DMS53 treated with DMSO at 0.1 percent for 48 hours (cell line): ENCODE measurements at regions not wholly inside any gene's neighbourhood (a gene's known extent, or its start where the extent isn't known, plus 50 kb on each side); places are given as distances from the start of the nearest gene placed in this dataset.
A peak's percentile ranks its signal among the peaks of the same experiment; 100 is the strongest.

Experiments used
- DNase-seq: peaks from one replicate; lab custom pipeline; 2025; ENCODE audit not compliant: unreplicated experiment; lab: John Stamatoyannopoulos, UW

DNA sequence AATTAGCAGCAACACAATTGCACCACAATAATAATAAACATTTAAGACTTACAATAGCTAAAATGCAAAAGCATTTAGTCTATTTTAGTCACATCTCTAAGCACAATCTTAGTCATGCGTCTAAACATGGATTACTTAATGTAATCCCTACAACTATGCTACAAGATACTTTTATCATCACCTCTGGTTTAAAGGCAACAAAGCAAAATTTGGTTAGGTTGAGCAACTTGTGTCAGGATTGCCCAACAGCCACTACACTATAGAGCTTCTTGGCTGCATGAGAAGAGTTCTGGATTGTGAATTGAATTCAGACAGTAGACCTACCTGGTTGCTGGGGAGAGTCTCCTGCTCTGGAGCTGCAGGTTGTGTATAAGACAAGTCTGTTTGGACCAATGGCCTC lies 146.5 kb upstream of the PUDP start:
- DNase-seq, result no peak

DNA sequence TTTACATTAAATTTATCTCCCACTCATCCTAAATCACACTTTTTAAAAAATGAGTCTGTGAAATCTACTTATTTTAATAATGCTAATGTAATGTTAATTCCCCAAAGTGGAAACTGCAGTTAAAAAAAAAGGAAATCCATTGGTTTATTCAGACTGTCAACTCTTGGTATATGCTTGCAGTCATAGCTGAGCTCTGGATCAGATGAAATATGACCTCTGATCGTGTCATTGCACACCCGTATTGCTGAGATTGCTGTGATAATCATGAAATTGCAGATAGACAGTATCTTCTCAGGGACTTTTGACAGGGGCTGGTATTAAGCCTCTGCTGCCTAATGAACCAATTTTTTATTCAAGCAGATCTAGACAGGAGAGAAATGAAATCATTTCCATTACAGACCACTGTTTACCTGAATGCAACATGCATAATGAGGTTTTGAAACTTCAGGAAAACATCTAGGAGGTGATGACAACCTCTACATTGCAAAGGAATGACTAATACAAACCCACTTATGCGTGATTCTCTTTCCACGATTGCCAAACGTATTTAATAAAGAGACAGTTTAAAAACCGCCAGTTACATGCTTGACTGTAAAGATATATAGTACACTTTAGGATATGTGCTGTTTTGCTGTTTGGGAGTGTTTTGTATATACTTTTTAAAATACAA lies 138.3 kb upstream of the PUDP start:
- DNase-seq, result no peak

DNA sequence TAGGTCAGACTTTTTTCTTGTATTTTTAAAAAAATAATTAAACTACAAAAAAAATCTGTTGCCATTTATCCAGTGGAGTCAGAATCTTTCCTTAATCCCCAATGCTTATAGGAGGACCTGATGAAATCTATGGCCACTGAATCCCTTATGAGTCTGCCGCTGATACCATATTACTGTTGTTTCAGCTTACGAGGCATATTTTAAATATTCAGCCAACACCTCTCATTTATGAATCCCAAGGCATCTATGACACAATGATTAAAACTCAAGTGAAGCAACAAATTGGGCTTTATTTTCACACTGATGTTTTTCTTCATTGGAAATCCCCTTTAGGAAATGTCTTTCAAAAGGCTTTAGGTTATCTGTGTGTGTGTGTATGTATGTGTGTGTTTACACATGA lies 137.8 kb upstream of the PUDP start:
- DNase-seq, result no peak

DNA sequence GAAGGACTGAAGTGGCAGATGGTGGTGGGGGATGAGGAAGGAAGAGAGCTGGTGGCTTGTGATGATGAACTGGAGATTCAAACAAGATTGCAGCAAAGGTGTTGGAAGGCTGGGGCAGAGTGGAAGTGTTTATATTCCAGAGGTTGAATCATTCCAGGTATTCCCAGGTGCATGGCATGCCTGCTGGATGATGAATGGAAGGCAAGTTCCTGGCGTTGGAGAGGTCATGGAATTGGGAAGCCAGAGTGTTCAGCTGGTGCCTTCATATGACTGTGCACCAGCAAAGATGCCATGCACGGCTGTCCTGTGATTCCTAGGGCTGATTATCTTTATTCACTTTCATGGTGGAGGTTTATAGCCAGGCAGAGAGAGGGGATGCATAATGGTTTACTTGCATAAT lies 135.8 kb upstream of the PUDP start:
- DNase-seq, result no peak

DNA sequence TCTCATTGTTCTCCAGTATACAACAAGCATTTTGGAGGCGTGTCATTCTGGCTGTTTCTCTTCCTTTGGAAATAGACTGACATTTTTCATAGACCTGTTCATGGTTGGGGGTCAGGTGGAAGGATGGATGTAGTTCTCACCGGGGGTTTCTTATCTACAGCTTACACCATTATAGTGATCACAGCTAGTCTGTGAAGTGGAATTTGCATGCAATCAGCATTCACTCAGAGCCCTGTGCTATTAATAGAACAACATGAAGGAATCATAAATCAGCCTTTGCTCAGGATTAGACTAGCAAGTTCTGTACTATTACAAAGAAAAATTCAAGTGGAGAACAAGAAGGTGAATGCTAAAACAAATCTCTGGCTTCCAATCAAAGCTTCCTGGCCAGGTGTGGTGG lies 132.6 kb upstream of the PUDP start:
- no peak for DNase-seq

DNA sequence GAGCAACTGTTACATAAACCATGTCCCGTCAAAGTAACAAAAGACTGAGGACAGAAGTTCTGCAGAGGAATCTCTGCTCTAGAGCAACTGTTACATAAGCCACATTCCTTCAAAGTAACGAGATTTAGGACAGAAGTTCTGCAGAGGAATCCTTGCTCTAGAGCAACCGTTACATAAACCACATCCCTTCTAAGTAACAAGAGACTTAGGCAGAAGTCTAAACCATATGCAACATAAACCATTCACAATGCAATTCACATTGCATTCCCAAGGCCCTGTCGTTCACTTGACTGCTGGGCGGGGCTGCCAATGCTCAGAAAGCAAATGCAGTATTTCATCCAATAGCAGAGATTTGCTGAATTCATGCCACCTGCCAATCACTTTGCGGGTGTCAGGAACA lies 124.4 kb upstream of the PUDP start:
- no peak for DNase-seq

DNA sequence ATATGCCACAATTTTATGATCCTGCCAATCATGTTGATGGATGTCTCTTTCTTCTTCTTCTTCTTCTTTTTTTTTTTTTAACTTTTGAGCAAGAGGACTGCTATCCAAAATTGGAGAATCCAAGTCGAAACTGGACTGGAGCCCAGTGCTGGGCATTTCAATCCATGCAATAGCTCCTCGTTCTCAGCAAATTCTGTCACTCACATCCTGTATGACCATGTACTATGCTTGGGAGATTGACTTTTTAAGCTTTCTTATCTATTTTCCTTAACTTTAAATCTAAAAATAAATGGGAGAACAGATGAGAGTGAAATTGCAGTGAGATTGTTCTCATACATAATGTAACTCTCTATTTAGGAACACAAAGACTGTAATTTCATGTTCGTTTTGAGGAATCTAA lies 123.0 kb upstream of the PUDP start:
- no peak for DNase-seq

DNA sequence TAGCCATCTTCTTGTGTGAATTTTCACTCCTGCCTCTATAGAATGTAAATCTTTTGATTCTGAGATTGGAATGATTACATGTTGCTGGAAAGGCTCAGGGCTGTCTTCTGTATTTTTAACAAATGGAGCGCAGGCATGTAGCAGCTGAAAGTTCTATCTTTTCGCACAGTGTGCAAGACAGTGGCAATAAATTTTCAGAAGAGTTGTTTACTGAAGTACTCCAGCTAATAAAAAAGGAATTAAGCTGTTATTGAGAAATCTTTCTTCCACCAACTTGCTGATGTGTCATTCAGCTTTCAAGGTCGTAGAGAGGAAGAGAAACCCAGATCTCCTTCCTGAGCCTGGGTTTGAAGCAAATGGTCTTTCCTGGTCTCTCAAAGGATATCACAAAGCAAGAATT lies 122.0 kb upstream of the PUDP start:
- no peak for DNase-seq

DNA sequence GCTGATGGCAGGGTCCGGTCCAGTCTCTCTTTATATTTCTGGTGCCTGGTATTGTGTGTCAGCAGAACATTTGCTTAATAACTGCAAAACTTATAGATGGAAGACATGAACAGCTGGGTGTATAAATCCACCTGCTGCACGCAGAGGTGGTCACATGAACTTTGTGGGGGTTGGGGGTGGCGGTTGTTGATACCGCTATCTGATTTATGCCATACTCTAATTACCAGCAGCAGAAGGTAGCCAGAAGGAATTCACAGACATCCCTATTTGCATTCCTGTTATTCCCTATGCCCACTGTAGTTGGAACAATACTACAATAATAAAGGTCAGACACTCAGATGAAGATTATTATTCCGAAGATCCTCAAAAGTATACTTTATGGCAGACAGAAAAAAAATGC lies 121.6 kb upstream of the PUDP start:
- DNase-seq, result no peak

DNA sequence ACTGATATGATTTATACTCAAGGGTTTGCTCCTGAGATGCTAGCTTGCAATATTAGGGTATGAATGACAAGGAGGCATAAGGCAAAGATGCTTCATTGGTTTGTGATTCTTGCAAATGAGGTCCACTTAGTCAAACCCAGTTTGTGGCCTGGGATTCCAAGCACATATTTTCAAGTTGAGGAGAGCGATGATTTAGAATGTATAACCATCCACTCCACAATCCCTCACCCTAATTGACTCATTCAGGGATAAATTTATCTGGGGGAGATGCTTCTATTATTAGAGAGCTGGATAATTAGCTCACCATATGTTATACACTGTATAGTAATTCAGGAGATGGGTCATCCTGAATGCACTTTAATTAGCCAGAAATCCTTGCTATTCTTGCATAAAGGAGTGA lies 118.3 kb upstream of the PUDP start:
- DNase-seq, result no peak

DNA sequence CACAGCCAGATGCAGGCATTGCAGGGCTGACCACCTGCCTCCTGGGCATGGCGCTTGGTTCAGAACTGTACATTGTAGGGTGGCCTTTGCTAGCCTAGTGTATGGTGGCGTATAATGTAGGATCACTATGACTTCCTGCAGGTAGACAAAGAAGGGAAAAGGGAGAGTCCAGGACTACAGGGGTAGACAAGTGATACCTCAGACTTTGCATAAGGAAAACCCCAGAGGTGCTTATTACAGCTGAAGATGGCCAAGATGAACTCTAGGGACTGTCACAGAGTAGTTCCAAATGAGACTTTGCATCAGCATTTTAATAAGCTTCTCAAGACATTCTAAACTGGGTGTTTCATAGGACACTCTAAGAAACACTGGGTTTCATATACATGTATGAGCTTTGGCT lies 116.4 kb upstream of the PUDP start:
- DNase-seq, result no peak

DNA sequence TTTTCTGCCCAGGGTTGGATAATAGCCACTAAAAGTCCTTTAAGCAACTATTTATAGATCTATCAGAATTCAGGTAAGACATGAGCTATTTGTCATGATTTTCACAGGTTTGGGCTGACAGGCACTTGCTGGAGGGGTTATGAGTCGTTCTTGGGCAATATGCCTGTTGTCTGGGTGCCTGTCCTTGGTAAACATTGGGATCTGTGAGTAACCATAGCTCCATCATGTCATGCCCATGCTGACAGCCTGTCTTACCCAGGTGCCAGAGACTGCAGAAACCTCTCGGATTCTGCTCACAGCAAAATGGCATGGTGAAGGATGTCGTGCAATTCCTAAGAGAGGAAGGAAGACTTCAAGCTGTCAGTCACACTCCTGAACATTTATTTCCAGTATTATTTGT lies 116.0 kb upstream of the PUDP start:
- DNase-seq, result no peak

DNA sequence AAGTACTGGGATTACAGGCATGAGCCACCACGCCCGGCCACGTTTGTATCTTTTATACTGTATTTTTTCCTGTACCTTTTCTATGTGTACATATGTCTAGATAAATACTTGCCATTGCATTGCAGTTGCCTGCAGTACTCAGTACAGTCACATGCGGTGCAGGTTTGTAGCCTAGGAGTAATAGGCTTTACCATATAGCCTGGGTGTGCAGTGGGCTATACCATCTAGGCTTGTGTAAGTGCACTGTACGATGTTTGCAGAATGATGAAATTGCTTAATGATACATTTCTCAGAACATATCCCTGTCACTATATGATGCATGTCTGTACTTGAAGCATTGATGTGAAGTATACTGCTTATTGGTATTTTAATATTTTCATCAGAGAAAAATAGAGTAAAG lies 115.4 kb upstream of the PUDP start:
- DNase-seq, result no peak

DNA sequence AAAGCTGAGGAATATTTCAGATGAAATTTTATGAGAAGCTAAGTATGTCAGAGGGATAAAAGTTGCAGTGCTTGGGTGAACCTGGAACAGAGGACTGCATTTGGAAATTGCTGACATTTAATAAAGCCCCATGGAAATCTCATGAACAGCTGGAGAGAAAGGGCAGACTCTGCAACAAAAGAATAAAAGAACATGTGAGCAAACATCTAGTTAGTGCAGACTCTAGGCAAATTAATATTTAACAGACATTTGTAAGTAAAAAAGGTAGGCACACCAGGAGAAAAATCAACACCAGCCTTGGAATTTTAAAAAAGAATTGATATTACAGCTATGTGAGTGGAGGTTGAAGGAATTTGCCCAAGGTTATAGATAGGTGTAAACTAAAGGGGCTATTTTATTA lies 114.6 kb upstream of the PUDP start:
- no peak for DNase-seq

DNA sequence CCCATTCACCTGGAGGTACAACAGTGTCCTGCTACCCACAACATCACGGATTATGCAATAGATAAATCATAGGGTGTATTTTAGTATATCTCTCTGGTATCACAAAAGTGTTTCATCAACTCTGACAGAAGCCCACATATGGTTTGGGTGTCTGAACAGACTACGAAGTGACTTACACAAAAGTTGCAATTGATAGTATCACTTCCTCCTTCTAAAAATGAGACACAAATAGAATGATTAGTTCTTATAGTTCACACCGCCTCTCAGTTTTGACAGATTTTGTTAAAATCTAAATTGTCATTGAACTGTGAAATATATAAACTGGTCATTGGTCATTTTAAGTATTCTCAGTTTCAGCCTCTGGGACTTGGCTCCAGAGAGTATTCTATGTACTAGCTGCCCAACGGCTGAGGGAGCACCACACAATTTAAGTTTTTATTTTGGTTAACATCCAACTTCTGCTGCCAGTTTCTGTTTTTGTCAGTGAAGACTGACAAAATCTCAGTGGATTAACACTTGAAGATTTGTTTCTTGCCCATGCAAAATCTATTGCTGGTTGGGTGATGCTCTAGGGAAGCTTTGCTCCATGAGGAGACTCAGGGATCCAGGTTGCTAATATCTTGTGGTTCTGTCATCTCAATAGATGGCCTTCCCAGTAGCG lies 113.8 kb upstream of the PUDP start:
- no peak for DNase-seq

DNA sequence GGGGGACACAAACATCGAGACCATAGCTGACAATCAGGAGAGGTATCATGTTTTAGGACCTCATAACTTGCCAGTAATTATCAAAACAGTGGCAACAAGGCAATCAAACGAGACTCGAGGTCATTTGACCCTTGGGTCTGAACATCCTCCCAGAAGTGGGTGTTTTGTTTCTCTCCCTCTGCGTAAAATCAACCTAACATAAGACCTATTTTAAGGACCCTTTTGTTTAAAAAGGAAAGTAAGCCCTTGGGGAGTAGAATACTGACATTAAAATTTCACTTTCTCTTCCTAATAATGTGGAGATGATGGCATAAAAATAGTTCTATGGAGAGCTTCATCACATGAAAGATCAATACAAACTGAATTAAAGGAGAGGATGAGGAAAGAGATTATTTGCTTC lies 106.2 kb upstream of the PUDP start:
- no peak for DNase-seq

DNA sequence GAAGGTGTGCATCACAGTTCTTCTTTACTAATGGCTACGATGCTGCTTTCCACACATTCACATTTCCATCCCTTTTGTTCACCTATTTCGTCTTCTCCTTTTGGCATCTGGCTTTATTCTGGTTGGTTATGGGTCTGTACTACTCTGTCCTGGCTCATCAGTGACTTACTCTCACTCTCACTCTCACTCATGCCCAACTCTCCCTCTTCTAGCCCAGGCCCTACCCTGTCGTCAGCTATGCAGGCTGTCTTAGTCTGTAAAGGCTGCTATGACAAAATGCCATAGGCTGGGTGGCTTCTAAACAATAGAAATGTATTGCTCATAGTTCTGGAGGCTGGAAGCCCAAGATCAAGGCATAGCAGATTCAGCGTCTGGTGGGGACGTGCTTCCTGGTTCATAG lies 105.6 kb upstream of the PUDP start:
- DNase-seq, result no peak

DNA sequence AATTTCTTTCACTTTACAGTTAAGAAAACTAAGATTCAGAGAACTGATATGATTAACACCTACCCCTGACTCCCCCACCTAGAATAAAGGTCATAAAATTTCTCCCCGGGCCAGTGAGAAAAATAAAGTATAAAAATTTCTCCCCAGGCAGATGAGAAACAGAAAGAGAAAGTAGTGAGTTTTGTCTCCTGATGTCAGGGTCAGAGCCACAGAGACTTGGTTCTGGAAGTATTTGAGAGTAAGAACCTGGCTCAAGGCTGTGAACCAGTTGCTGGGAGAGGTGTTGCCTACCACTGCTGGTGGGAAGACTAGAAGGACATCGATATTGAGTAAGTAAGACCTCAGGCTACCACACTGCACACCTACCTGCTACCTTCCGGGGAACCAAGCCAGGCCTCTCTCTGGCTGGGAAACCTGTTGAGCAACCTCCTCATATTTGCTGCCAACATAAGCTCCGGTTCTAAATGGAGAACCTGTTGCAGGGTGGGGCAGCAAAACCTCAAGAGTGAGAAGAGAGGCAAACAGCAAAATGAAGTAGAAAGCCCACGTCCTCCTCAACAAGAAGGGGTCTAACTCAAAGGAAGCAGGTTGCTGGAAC lies 104.2 kb upstream of the PUDP start:
- peak; percentile 4 for DNase-seq

DNA sequence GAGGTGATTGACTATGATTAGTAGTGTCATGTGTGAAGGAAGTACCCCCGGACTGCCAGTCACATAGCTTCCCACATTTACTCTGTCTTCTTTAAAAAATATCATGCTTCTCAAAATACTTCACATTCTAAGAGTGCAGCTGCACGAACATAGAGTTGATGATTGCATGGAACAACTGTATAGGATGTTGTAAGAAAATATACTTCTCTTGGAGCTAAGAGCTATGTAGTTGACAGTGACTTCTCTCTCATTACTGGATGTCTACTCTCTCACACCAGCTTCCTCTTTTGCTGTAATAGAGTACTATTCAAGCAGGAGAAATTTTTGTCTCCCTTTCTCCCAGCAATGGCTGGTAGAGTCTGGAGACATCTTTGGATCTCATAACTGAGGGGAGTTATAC lies 99.4 kb upstream of the PUDP start:
- no peak for DNase-seq

DNA sequence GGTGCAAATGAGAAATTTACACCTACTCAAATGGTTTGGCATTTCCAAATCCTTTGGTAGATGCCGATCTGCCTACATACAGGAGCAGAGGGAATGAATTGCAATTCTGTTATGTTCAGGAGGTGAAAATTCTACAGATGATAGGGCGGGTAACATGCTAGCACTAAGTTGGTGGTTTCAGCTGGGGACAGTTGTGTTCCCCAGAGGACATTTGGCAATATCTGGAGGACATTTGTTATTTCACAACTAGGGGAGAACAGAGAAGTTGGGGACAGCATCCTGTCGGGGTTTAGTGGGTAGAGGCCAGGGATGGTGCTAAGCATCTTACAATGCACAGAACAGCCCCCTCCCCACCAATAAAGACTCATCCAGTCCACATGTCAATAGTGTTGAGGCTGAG lies 96.5 kb upstream of the PUDP start:
- no peak for DNase-seq

DNA sequence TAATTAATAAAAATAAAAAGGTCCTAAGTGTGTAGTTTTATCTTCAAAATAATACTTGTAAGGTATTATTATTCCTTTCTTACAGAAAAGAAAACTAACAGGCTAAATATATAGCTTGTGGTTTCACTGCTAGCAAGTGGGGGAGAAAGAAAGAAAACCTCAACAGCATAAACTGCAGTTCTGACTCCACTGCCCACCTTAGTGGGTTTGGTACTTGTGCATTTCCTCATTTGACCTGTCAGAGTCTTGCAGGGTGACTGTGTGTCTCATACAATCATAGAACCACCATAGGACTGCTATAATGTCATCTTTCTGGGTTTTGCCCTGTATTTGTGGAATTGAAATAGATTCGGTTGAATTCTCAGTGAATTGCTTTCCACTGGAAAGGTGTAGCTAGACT lies 94.7 kb upstream of the PUDP start:
- no peak for DNase-seq

DNA sequence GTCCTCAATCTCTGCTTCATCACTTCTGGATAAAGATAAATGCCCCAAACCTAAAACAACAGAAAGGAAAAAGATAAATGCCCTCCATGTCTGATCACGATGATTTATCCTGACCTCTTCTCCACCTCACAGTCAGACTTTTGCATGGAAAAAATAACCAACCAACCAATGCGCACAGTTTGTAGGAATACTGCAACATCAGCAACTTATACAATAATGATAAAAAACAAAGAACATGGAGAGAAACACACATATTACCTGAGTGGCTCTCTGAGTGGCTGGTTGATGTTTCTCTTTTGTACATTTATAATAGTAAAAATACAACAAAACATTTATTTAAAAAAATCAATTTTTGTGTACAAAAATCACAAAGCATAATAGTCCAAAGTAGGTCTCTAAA lies 93.0 kb upstream of the PUDP start:
- no peak for DNase-seq

DNA sequence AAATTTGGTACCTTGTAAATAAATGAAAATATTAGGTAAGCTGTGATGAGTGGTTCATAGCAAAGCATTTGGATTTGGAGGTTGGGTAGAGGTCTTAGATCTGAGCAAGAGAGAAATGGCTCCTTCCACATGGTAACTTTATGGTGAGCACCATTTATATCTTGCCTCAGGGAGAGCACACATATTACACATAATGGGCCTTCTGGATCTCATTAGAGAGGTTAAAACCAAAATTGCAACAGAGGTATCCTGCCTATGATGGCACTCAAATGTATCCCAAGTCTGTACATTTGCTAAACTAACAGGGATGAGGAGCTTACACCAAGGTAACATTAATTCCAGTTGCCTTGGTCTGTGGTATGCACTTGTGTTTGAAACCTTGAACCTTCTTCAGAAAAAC lies 87.1 kb upstream of the PUDP start:
- no peak for DNase-seq
